Stimulated activated CD4-positive, alpha-beta T cell treated with anti-CD3 and anti-CD28 coated beads, Interleukin-15, amount 100 ng/mL, for 1 hour (primary cell): ENCODE measurements at regions not wholly inside any gene's neighbourhood (a gene's known extent, or its start where the extent isn't known, plus 50 kb on each side); places are given as distances from the start of the nearest gene placed in this dataset.

Experiments
- DNase-seq, 2 donors: peaks; one replicate each; pipeline ENCODE4 v3.0.0-alpha.2; 2020; ENCODE audit warnings: low read depth in 1 of 2, low spot score in 1 of 2

- DNase-seq = no peak
Observed at GRCh38 chr13:21999666-22000065, 328.8 kb downstream of the FGF9 start.

- DNase-seq = no peak
Observed at GRCh38 chr13:22000191-22000590, 329.3 kb downstream of the FGF9 start.

- no peak for DNase-seq
Observed at GRCh38 chr13:22001336-22001735, 330.5 kb downstream of the FGF9 start.

- DNase-seq = no peak
Observed at GRCh38 chr13:22002893-22003292, 332.0 kb downstream of the FGF9 start.

GRCh38 chr13:22009500-22009899 is 338.6 kb downstream of the FGF9 start:
- no peak for DNase-seq

GRCh38 chr13:22009937-22010336 is 339.1 kb downstream of the FGF9 start:
- no peak for DNase-seq

GRCh38 chr13:22012686-22013085 is 341.8 kb downstream of the FGF9 start:
- no peak for DNase-seq

- DNase-seq = no peak
Observed at GRCh38 chr13:22014469-22014868, 343.6 kb downstream of the FGF9 start.

- DNase-seq = no peak
Observed at GRCh38 chr13:22017226-22017625, 346.4 kb downstream of the FGF9 start.

GRCh38 chr13:22018076-22018835 is 347.4 kb downstream of the FGF9 start:
- DNase-seq = no peak

GRCh38 chr13:22018836-22019210 is 347.9 kb downstream of the FGF9 start:
- DNase-seq = no peak

- no peak for DNase-seq
Observed at GRCh38 chr13:22024381-22024994, 353.6 kb downstream of the FGF9 start.

- no peak for DNase-seq
Observed at GRCh38 chr13:22027566-22027965, 356.7 kb downstream of the FGF9 start.

- DNase-seq = no peak
Observed at GRCh38 chr13:22028831-22029230, 358.0 kb downstream of the FGF9 start.

- no peak for DNase-seq
Observed at GRCh38 chr13:22030321-22030720, 359.4 kb downstream of the FGF9 start.

GRCh38 chr13:22031702-22032286 is 360.9 kb downstream of the FGF9 start:
- no peak for DNase-seq

- DNase-seq = no peak
Observed at GRCh38 chr13:22032905-22033304, 362.0 kb downstream of the FGF9 start.

GRCh38 chr13:22039961-22040360 is 369.1 kb downstream of the FGF9 start:
- DNase-seq = no peak

- no peak for DNase-seq
Observed at GRCh38 chr13:22040810-22041364, 370.0 kb downstream of the FGF9 start.

GRCh38 chr13:22041741-22042140 is 370.9 kb downstream of the FGF9 start:
- DNase-seq = no peak

- DNase-seq = no peak
Observed at GRCh38 chr13:22047082-22047784, 376.4 kb downstream of the FGF9 start.

GRCh38 chr13:22047785-22048104 is 376.9 kb downstream of the FGF9 start:
- no peak for DNase-seq
